Parathyroid adenoma (tissue), 2 donors: ENCODE measurements at regions not wholly inside any gene's neighbourhood (a gene's known extent, or its start where the extent isn't known, plus 50 kb on each side); places are given as distances from the start of the nearest gene placed in this dataset.

ENCODE experiments used
- H2AFZ ChIP-seq: fragments of 300-600 bp; sonication (generic); one replicate; pipeline ENCODE4 v1.7.0; 2017; ENCODE audit warnings: antibody characterized with exemption, mild to moderate bottlenecking
- H3K27ac ChIP-seq: fragments of 300-600 bp; sonication (generic); one replicate; pipeline ENCODE4 v1.7.0; 2017
- H3K27me3 ChIP-seq: fragments of 300-600 bp; sonication (generic); one replicate; pipeline ENCODE4 v1.7.0; 2017; ENCODE audit warnings: low read length; ENCODE audit not compliant: control insufficient read depth, insufficient read depth
- H3K36me3 ChIP-seq: fragments of 300-600 bp; sonication (generic); one replicate; pipeline ENCODE4 v1.7.0; 2017; ENCODE audit warnings: low read length; ENCODE audit not compliant: control insufficient read depth, insufficient read depth
- H3K4me1 ChIP-seq: fragments of 300-600 bp; sonication (generic); one replicate; pipeline ENCODE4 v1.7.0; 2017; ENCODE audit warnings: control low read depth
- H3K4me2 ChIP-seq: fragments of 300-600 bp; sonication (generic); one replicate; pipeline ENCODE4 v1.7.0; 2017; ENCODE audit warnings: low read length
- H3K4me3 ChIP-seq: fragments of 300-600 bp; sonication (generic); one replicate; pipeline ENCODE4 v1.7.0; 2017; ENCODE audit warnings: low read depth, low read length
- H3K79me2 ChIP-seq: fragments of 300-600 bp; sonication (generic); one replicate; pipeline ENCODE4 v1.7.0; 2017; ENCODE audit warnings: control low read depth
- H3K9ac ChIP-seq: fragments of 300-600 bp; sonication (generic); one replicate; pipeline ENCODE4 v1.7.0; 2017; ENCODE audit warnings: mild to moderate bottlenecking
- H3K9me3 ChIP-seq: fragments of 300-600 bp; sonication (generic); one replicate; pipeline ENCODE4 v1.7.0; 2017; ENCODE audit warnings: low read length; ENCODE audit not compliant: control insufficient read depth
- CTCF ChIP-seq: fragments of 300-600 bp; sonication (generic); IDR thresholded peaks from one replicate; pipeline ENCODE4 v1.7.0; 2017; ENCODE audit warnings: antibody characterized with exemption, mild to moderate bottlenecking
- donor health status: primary hyperparathyroidism.

GRCh38 chr2:82234283-82234874 is 1929.8 kb upstream of the LRRTM1 start:
- H2AFZ ChIP-seq, result no peak overlapping the region
- H3K9me3 ChIP-seq, result no peaks in the 10 kb centered on the region
- H3K4me3 ChIP-seq, result no peak overlapping the region
- H3K27ac ChIP-seq, result no peak overlapping the region
- H3K9ac ChIP-seq, result no peak overlapping the region
- H3K27me3 ChIP-seq, result no peaks in the 10 kb centered on the region
- no peak for TF ChIP-seq CTCF
- no peaks in the 10 kb centered on the region for H3K79me2 ChIP-seq
- no peaks in the 10 kb centered on the region for H3K4me1 ChIP-seq
- H3K4me2 ChIP-seq, result no peak overlapping the region
- no peaks in the 10 kb centered on the region for H3K36me3 ChIP-seq

GRCh38 chr2:82233806-82234205 is 1929.3 kb upstream of the LRRTM1 start:
- H3K4me3 ChIP-seq, result no peak overlapping the region
- H3K4me2 ChIP-seq, result no peak overlapping the region
- H2AFZ ChIP-seq, result no peak overlapping the region
- H3K79me2 ChIP-seq, result no peaks in the 10 kb centered on the region
- H3K9me3 ChIP-seq, result no peaks in the 10 kb centered on the region
- no peak for TF ChIP-seq CTCF
- no peak overlapping the region for H3K27ac ChIP-seq
- H3K9ac ChIP-seq, result no peak overlapping the region
- no peaks in the 10 kb centered on the region for H3K36me3 ChIP-seq
- H3K4me1 ChIP-seq, result no peaks in the 10 kb centered on the region
- H3K27me3 ChIP-seq, result no peaks in the 10 kb centered on the region

- Histone ChIP-seq H3K27ac (no peak overlapping the region), H3K27me3 (no peaks in the 10 kb centered on the region), H3K4me2 (no peak overlapping the region), H3K36me3 (no peaks in the 10 kb centered on the region), H3K4me1 (no peaks in the 10 kb centered on the region), H3K4me3 (no peak overlapping the region), H2AFZ (no peak overlapping the region), H3K9ac (no peak overlapping the region), H3K9me3 (no peaks in the 10 kb centered on the region), H3K79me2 (no peaks in the 10 kb centered on the region)
- no peak for TF ChIP-seq CTCF
These were observed 1925.9 kb upstream of the LRRTM1 start for GRCh38 chr2:82230406-82230805.

- no peaks in the 10 kb centered on the region for H3K4me1 ChIP-seq
- no peaks in the 10 kb centered on the region for H3K9me3 ChIP-seq
- no peak overlapping the region for H3K27ac ChIP-seq
- H3K27me3 ChIP-seq, result no peaks in the 10 kb centered on the region
- H3K4me2 ChIP-seq, result no peak overlapping the region
- H2AFZ ChIP-seq, result no peak overlapping the region
- no peak overlapping the region for H3K4me3 ChIP-seq
- no peaks in the 10 kb centered on the region for H3K79me2 ChIP-seq
- TF ChIP-seq CTCF, result no peak
- H3K9ac ChIP-seq, result no peak overlapping the region
- no peaks in the 10 kb centered on the region for H3K36me3 ChIP-seq
These were observed 1921.9 kb upstream of the LRRTM1 start for GRCh38 chr2:82226441-82226840.

GRCh38 chr2:82224301-82224940 is 1919.9 kb upstream of the LRRTM1 start:
- no peak overlapping the region for H3K9ac ChIP-seq
- no peak for TF ChIP-seq CTCF
- no peaks in the 10 kb centered on the region for H3K36me3 ChIP-seq
- H2AFZ ChIP-seq, result no peak overlapping the region
- no peaks in the 10 kb centered on the region for H3K27me3 ChIP-seq
- H3K9me3 ChIP-seq, result no peaks in the 10 kb centered on the region
- no peaks in the 10 kb centered on the region for H3K79me2 ChIP-seq
- H3K4me3 ChIP-seq, result no peak overlapping the region
- no peak overlapping the region for H3K4me2 ChIP-seq
- H3K4me1 ChIP-seq, result no peaks in the 10 kb centered on the region
- H3K27ac ChIP-seq, result no peak overlapping the region
